ENCODE measurements at regions not wholly inside any gene's neighbourhood (a gene's known extent, or its start where the extent isn't known, plus 50 kb on each side); places are given as distances from the start of the nearest gene placed in this dataset.

DNA sequence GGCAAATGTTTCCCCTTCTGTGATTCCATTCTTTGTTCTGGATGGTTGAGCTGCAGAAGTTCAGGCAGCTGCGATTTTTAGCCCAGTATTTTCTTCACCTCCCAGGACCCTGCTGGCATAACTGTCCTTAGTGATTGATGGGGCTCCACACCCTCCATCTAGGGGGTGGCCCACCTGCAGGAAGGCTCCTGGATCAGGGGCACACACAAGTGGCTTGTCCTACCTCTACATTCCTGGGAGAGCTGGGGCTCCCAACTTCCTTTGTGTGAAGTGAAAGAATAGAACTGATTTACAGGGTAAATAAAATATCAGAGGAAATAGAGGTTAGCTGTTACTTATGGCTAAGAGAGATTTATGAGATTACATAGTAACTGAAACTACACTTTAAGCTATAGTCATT lies 129.5 kb upstream of the MAP3K7 start:
- TF ChIP-seq, protein P1, sequence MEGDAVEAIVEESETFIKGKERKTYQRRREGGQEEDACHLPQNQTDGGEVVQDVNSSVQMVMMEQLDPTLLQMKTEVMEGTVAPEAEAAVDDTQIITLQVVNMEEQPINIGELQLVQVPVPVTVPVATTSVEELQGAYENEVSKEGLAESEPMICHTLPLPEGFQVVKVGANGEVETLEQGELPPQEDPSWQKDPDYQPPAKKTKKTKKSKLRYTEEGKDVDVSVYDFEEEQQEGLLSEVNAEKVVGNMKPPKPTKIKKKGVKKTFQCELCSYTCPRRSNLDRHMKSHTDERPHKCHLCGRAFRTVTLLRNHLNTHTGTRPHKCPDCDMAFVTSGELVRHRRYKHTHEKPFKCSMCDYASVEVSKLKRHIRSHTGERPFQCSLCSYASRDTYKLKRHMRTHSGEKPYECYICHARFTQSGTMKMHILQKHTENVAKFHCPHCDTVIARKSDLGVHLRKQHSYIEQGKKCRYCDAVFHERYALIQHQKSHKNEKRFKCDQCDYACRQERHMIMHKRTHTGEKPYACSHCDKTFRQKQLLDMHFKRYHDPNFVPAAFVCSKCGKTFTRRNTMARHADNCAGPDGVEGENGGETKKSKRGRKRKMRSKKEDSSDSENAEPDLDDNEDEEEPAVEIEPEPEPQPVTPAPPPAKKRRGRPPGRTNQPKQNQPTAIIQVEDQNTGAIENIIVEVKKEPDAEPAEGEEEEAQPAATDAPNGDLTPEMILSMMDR (IDR thresholded peaks at IDR 0.05; ENCODE audit: poor library complexity, severe bottlenecking): no peak
- TF ChIP-seq POLR2AphosphoS5 (IDR thresholded peaks at IDR 0.05) (no peak), MXI1 (conservative IDR thresholded peaks at IDR 0.05; ENCODE audit: poor library complexity, severe bottlenecking) (no peak), RAD21 (conservative IDR thresholded peaks at IDR 0.05) (no peak), TAF1 (IDR thresholded peaks at IDR 0.05; ENCODE audit: low read depth) (no peak), EZH2 (IDR thresholded peaks at IDR 0.05; ENCODE audit: borderline replicate concordance, insufficient read depth, low read length, poor library complexity, severe bottlenecking) (no peak)
